HEK293 (cell line): ENCODE measurements at regions not wholly inside any gene's neighbourhood (a gene's known extent, or its start where the extent isn't known, plus 50 kb on each side); places are given as distances from the start of the nearest gene placed in this dataset.

Experiments
- CTCF ChIA-PET: fragments of 350-600 bp; formaldehyde crosslinking; extraction: SDS; loops from one replicate; lab custom pipeline; 2021; ENCODE audit warnings: antibody characterized with exemption; lab: Yijun Ruan, JAX
- POLR2A ChIA-PET: fragments of 300-600 bp; formaldehyde crosslinking; extraction: SDS; loops from one replicate; lab custom pipeline; 2020; ENCODE audit warnings: antibody characterized with exemption, inconsistent platforms; lab: Yijun Ruan, JAX
- H3K27ac ChIP-seq: fragments of 200-500 bp; sonication (Bioruptor generic); 2 replicates; pipeline ENCODE4 v1.5.1; 2014; ENCODE audit warnings: low read depth, low read length, control low read depth, inconsistent platforms; ENCODE audit errors: extremely low read depth
- H3K36me3 ChIP-seq, 2 experiments: fragments of 200-500 bp in 1 of 2; sonication (Bioruptor generic) in 1 of 2; 1 replicate in 1 of 2; 2 replicates in 1 of 2; pipeline ENCODE4 v1.5.1; 2014 to 2017; ENCODE audit warnings: inconsistent platforms in 2 of 2, low read length in 2 of 2; ENCODE audit not compliant: control insufficient read depth in 2 of 2, insufficient read depth in 1 of 2
- H3K4me1 ChIP-seq: fragments of 200-500 bp; sonication (Bioruptor generic); 2 replicates; pipeline ENCODE4 v1.5.1; 2014; ENCODE audit warnings: mild to moderate bottlenecking, low read length, inconsistent platforms; ENCODE audit not compliant: control insufficient read depth, insufficient read depth
- H3K4me3 ChIP-seq: 2 replicates; pipeline ENCODE4 v1.5.1; 2011; ENCODE audit warnings: low read depth, mild to moderate bottlenecking, control low read depth, low read length, moderate library complexity
- H3K9me3 ChIP-seq: fragments of 200-500 bp; sonication (Bioruptor generic); 2 replicates; pipeline ENCODE4 v1.5.1; 2014; ENCODE audit warnings: low read depth, low read length, inconsistent platforms; ENCODE audit not compliant: control insufficient read depth, insufficient read depth
- CTCF ChIP-seq: fragments of 450-650 bp; formaldehyde crosslinking; IDR thresholded peaks from 2 replicates; pipeline ENCODE4 v1.5.1; 2016; ENCODE audit warnings: missing biosample characterization, missing genetic modification characterization
- GLIS2 ChIP-seq: fragments of 450-650 bp; formaldehyde crosslinking; IDR thresholded peaks from 2 replicates; pipeline ENCODE4 v1.5.1; 2016; ENCODE audit warnings: missing biosample characterization, missing genetic modification characterization
- KLF10 ChIP-seq: fragments of 450-650 bp; IDR thresholded peaks from 2 replicates; pipeline ENCODE4 v1.5.1; 2018; ENCODE audit warnings: missing biosample characterization, mild to moderate bottlenecking, missing genetic modification characterization
- PRDM6 ChIP-seq: fragments of 450-650 bp; formaldehyde crosslinking; IDR thresholded peaks from 2 replicates; pipeline ENCODE4 v1.5.1; 2017; ENCODE audit warnings: missing biosample characterization, missing genetic modification characterization
- ZBTB49 ChIP-seq: fragments of 450-650 bp; formaldehyde crosslinking; IDR thresholded peaks from 2 replicates; pipeline ENCODE4 v1.5.1; 2016; ENCODE audit warnings: missing biosample characterization, missing genetic modification characterization, low read depth
- ZNF10 ChIP-seq: fragments of 450-650 bp; formaldehyde crosslinking; IDR thresholded peaks from 2 replicates; pipeline ENCODE4 v1.5.1; 2017; ENCODE audit warnings: missing biosample characterization, missing genetic modification characterization
- ZNF140 ChIP-seq: fragments of 450-650 bp; formaldehyde crosslinking; IDR thresholded peaks from 2 replicates; pipeline ENCODE4 v1.5.1; 2016; ENCODE audit warnings: missing biosample characterization, missing genetic modification characterization
- ZNF174 ChIP-seq: fragments of 450-650 bp; formaldehyde crosslinking; IDR thresholded peaks from 2 replicates; pipeline ENCODE4 v1.5.0; 2017; ENCODE audit warnings: missing biosample characterization, mild to moderate bottlenecking, missing genetic modification characterization
- ZNF211 ChIP-seq: fragments of 450-650 bp; formaldehyde crosslinking; IDR thresholded peaks from 2 replicates; pipeline ENCODE4 v1.5.1; 2016; ENCODE audit warnings: low read depth, missing biosample characterization, missing genetic modification characterization
- ZNF239 ChIP-seq: fragments of 450-650 bp; formaldehyde crosslinking; IDR thresholded peaks from 2 replicates; pipeline ENCODE4 v1.5.1; 2016; ENCODE audit warnings: missing biosample characterization, missing genetic modification characterization
- ZNF311 ChIP-seq: fragments of 450-650 bp; formaldehyde crosslinking; IDR thresholded peaks from 2 replicates; pipeline ENCODE4 v1.5.1; 2017; ENCODE audit warnings: missing biosample characterization, missing genetic modification characterization, borderline replicate concordance
- ZNF416 ChIP-seq: fragments of 450-650 bp; formaldehyde crosslinking; IDR thresholded peaks from 2 replicates; pipeline ENCODE4 v1.5.1; 2016; ENCODE audit warnings: missing biosample characterization, missing genetic modification characterization
- ZNF473 ChIP-seq: fragments of 450-650 bp; formaldehyde crosslinking; IDR thresholded peaks from 2 replicates; pipeline ENCODE4 v1.5.1; 2017; ENCODE audit warnings: missing biosample characterization, missing genetic modification characterization
- ZNF530 ChIP-seq: fragments of 450-650 bp; formaldehyde crosslinking; IDR thresholded peaks from 2 replicates; pipeline ENCODE4 v1.5.1; 2016; ENCODE audit warnings: low read depth, missing biosample characterization, missing genetic modification characterization
- ZNF560 ChIP-seq: fragments of 450-650 bp; formaldehyde crosslinking; IDR thresholded peaks from 2 replicates; pipeline ENCODE4 v1.5.1; 2017; ENCODE audit warnings: missing biosample characterization, missing genetic modification characterization, borderline replicate concordance
- ZNF561 ChIP-seq: fragments of 450-650 bp; IDR thresholded peaks from 2 replicates; pipeline ENCODE4 v1.5.1; 2018; ENCODE audit warnings: missing biosample characterization, missing genetic modification characterization, borderline replicate concordance
- ZNF580 ChIP-seq: fragments of 450-650 bp; formaldehyde crosslinking; IDR thresholded peaks from 2 replicates; pipeline ENCODE4 v1.5.1; 2016; ENCODE audit warnings: missing biosample characterization, missing genetic modification characterization
- ZNF623 ChIP-seq: fragments of 450-650 bp; formaldehyde crosslinking; IDR thresholded peaks from 2 replicates; pipeline ENCODE4 v1.5.1; 2016; ENCODE audit warnings: missing biosample characterization, missing genetic modification characterization
- ZNF624 ChIP-seq: fragments of 450-650 bp; formaldehyde crosslinking; IDR thresholded peaks from 2 replicates; pipeline ENCODE4 v1.5.1; 2017; ENCODE audit warnings: missing biosample characterization, missing genetic modification characterization
- ZNF645 ChIP-seq: fragments of 450-650 bp; formaldehyde crosslinking; IDR thresholded peaks from 2 replicates; pipeline ENCODE4; 2016; ENCODE audit warnings: missing biosample characterization, missing genetic modification characterization
- ZNF777 ChIP-seq: fragments of 450-650 bp; formaldehyde crosslinking; IDR thresholded peaks from 2 replicates; pipeline ENCODE4 v1.5.1; 2017; ENCODE audit warnings: missing biosample characterization, missing genetic modification characterization, borderline replicate concordance
- ZSCAN5A ChIP-seq: fragments of 450-650 bp; formaldehyde crosslinking; IDR thresholded peaks from 2 replicates; pipeline ENCODE4 v1.5.1; 2016; ENCODE audit warnings: missing biosample characterization, missing genetic modification characterization

- TF ChIP-seq ZNF645 (tag by site-specific recombination) (no peak), ZNF623 (tag by site-specific recombination) (no peak), ZNF211 (tag by site-specific recombination) (no peak), ZNF473 (tag by site-specific recombination) (no peak), ZSCAN5A (tag by site-specific recombination) (no peak)
- POLR2A ChIA-PET, result no interaction called here
Measured at GRCh38 chr4:138450546-138451275, 208.6 kb upstream of the SLC7A11 start.

GRCh38 chr4:138449938-138450337 is 207.8 kb upstream of the SLC7A11 start:
- no peak overlapping the region for H3K4me3 ChIP-seq
- no peaks in the 10 kb centered on the region for H3K9me3 ChIP-seq
- POLR2A ChIA-PET, result no interaction called here
- TF ChIP-seq KLF10 (tag by site-specific recombination), result no peak
- no peak for TF ChIP-seq ZNF561 (tag by site-specific recombination)
- no peak for TF ChIP-seq PRDM6
- no peak for TF ChIP-seq ZNF140 (tag by site-specific recombination)
- no peak for TF ChIP-seq GLIS2 (tag by site-specific recombination)
- TF ChIP-seq ZNF239 (tag by site-specific recombination), result no peak
- TF ChIP-seq CTCF (tag by site-specific recombination), result no peak
- TF ChIP-seq ZBTB49 (tag by site-specific recombination), result no peak
- no peak for TF ChIP-seq ZNF311 (tag by site-specific recombination)
- no peak for TF ChIP-seq ZNF777
- TF ChIP-seq ZNF174 (tag by site-specific recombination), result no peak
- no peak for TF ChIP-seq ZNF416 (tag by site-specific recombination)
- no peak for TF ChIP-seq ZNF530 (tag by site-specific recombination)
- no peak for TF ChIP-seq ZNF624 (tag by site-specific recombination)
- TF ChIP-seq ZNF580 (tag by site-specific recombination), result no peak
- no peak for TF ChIP-seq ZNF560 (tag by site-specific recombination)
- no peak for TF ChIP-seq ZNF10 (tag by site-specific recombination)
- no peaks in the 10 kb centered on the region for H3K4me1 ChIP-seq
- H3K27ac ChIP-seq, result no peak overlapping the region
- H3K36me3 ChIP-seq, result no peaks in the 10 kb centered on the region
- CTCF ChIA-PET, result no interaction called here

More at GRCh38 chr4:138450546-138451275, 208.6 kb upstream of the SLC7A11 start:
- no peaks in the 10 kb centered on the region for H3K9me3 ChIP-seq
- no peaks in the 10 kb centered on the region for H3K4me1 ChIP-seq
- H3K4me3 ChIP-seq, result no peak overlapping the region
- no peaks in the 10 kb centered on the region for H3K36me3 ChIP-seq
- CTCF ChIA-PET, result no interaction called here
- no peak overlapping the region for H3K27ac ChIP-seq
